Skin epidermis (tissue), 12 donors: ENCODE measurements at regions not wholly inside any gene's neighbourhood (a gene's known extent, or its start where the extent isn't known, plus 50 kb on each side); places are given as distances from the start of the nearest gene placed in this dataset.
"Not testable (repeated sequence)": the region's sequence is repeated elsewhere in the genome, so short reads cannot be mapped to it uniquely, and the experiment has no call there.

ENCODE experiments used
- H3K27ac ChIP-seq, 21 experiments: fragments of 200-600 bp; sonication (generic) in 11 of 21; one replicate each; pipeline ENCODE4 v1.5.0; 2020; ENCODE audit warnings: mild to moderate bottlenecking in 3 of 21, inconsistent platforms in 2 of 21, moderate library complexity in 2 of 21
- H3K4me3 ChIP-seq, 7 experiments: fragments of 200-600 bp; sonication (generic) in 2 of 7; one replicate each; pipeline ENCODE4 v1.5.0; 2020; ENCODE audit warnings: inconsistent platforms in 2 of 7, mild to moderate bottlenecking in 2 of 7, moderate library complexity in 1 of 7

GRCh38 chr11:87507722-87508121 lies 470.0 kb downstream of the TMEM135 start:
- not testable (repeated sequence) for H3K27ac ChIP-seq, H3K4me3 ChIP-seq

- H3K27ac ChIP-seq, H3K4me3 ChIP-seq: not testable (repeated sequence)
Observed at GRCh38 chr11:87506946-87507345, 469.2 kb downstream of the TMEM135 start.

- Histone ChIP-seq H3K4me3 (no peak overlapping the region), H3K27ac (no peak overlapping the region)
Observed at GRCh38 chr11:87501388-87501787, 463.7 kb downstream of the TMEM135 start.

GRCh38 chr11:87494936-87495335 lies 457.2 kb downstream of the TMEM135 start:
- H3K27ac ChIP-seq, H3K4me3 ChIP-seq: not testable (repeated sequence)

GRCh38 chr11:87494026-87494425 lies 456.3 kb downstream of the TMEM135 start:
- not testable (repeated sequence) for H3K4me3 ChIP-seq, H3K27ac ChIP-seq

GRCh38 chr11:87493516-87493915 lies 455.8 kb downstream of the TMEM135 start:
- Histone ChIP-seq H3K27ac (no peak overlapping the region), H3K4me3 (no peak overlapping the region)

- Histone ChIP-seq H3K4me3 (no peak overlapping the region), H3K27ac (no peak overlapping the region)
Observed at GRCh38 chr11:87491381-87491780, 453.6 kb downstream of the TMEM135 start.

- H3K27ac ChIP-seq, result no peak overlapping the region
- H3K4me3 ChIP-seq, result no peak overlapping the region
Observed at GRCh38 chr11:87490671-87491070, 452.9 kb downstream of the TMEM135 start.

- Histone ChIP-seq H3K27ac (no peak overlapping the region), H3K4me3 (no peak overlapping the region)
Observed at GRCh38 chr11:87484566-87484965, 446.8 kb downstream of the TMEM135 start.

GRCh38 chr11:87477321-87477720 lies 439.6 kb downstream of the TMEM135 start:
- no peak overlapping the region for H3K27ac ChIP-seq
- no peak overlapping the region for H3K4me3 ChIP-seq

- Histone ChIP-seq H3K4me3 (no peak overlapping the region), H3K27ac (no peak overlapping the region)
Observed at GRCh38 chr11:87473174-87473573, 435.4 kb downstream of the TMEM135 start.

- Histone ChIP-seq H3K4me3 (no peak overlapping the region), H3K27ac (peak overlapping the region in 1 of 21 experiments; percentile 1)
Observed at GRCh38 chr11:87466223-87466622, 428.5 kb downstream of the TMEM135 start.

- H3K27ac ChIP-seq, result peak overlapping the region in 1 of 21 experiments; percentile 1
- no peak overlapping the region for H3K4me3 ChIP-seq
Observed at GRCh38 chr11:87465716-87466115, 428.0 kb downstream of the TMEM135 start.

- H3K27ac ChIP-seq, result no peak overlapping the region
- no peak overlapping the region for H3K4me3 ChIP-seq
Observed at GRCh38 chr11:87463486-87464102, 425.9 kb downstream of the TMEM135 start.

- Histone ChIP-seq H3K27ac (no peak overlapping the region), H3K4me3 (no peak overlapping the region)
Observed at GRCh38 chr11:87462171-87462570, 424.4 kb downstream of the TMEM135 start.

- Histone ChIP-seq H3K27ac (no peak overlapping the region), H3K4me3 (no peak overlapping the region)
Observed at GRCh38 chr11:87460842-87461637, 423.3 kb downstream of the TMEM135 start.

- Histone ChIP-seq H3K4me3 (no peak overlapping the region), H3K27ac (no peak overlapping the region)
Observed at GRCh38 chr11:87460279-87460678, 422.5 kb downstream of the TMEM135 start.

- H3K27ac ChIP-seq, result no peak overlapping the region
- H3K4me3 ChIP-seq, result no peak overlapping the region
Observed at GRCh38 chr11:87459351-87459750, 421.6 kb downstream of the TMEM135 start.

GRCh38 chr11:87456499-87456898 lies 418.8 kb downstream of the TMEM135 start:
- Histone ChIP-seq H3K4me3 (no peak overlapping the region), H3K27ac (no peak overlapping the region)

GRCh38 chr11:87455180-87455579 lies 417.4 kb downstream of the TMEM135 start:
- H3K27ac ChIP-seq, result no peak overlapping the region
- H3K4me3 ChIP-seq, result no peak overlapping the region

- H3K27ac ChIP-seq, result no peak overlapping the region
- H3K4me3 ChIP-seq, result no peak overlapping the region
Observed at GRCh38 chr11:87454241-87454640, 416.5 kb downstream of the TMEM135 start.
